ENCODE measurements at regions not wholly inside any gene's neighbourhood (a gene's known extent, or its start where the extent isn't known, plus 50 kb on each side); places are given as distances from the start of the nearest gene placed in this dataset.

DNA sequence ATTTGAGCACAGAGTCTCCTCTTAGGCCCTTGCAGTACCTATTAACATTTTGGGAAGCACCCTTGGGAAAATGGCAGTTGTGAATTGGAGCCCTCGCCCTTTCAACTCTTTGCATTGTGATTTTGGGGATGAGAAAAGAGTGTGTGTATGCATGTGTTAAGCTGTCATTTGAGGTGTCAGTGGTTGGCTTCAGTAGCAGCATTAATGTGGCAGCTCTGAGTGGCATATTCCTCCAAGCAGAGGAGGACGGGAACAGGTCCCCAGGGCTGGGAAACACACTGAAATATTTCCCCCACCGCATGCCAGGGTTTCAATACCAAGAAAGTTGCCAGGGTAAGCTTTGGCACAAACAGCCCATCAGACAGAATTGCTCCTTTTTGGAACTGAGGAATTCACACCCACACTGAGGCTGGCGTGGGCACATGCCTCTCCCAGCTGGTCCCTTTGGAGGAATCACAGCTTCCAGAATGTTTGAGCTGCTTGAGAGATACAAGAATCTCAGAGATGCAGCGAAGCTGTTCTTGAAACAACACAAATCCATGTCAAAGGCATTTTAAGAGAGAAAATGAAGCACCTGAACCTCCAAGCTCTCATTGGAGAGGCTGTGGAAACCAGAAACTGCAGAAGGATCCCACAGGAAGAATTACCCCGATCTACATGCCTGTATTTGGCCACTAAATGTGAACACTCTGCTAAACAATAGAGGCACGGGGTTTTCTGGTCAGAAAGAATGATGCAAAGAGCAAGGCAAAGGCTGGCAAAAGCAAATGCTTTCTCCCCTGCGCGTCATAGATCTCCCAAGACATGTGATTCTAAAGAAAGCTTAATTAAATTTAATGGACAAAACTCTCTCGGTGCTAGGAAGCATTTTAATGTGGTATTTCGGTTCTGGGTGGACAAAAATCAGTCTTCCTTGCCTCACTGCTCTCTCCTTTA lies 67.2 kb upstream of the RCN1 start:
- no peak overlapping the region for H3K9ac ChIP-seq (ENCODE audit: low read length)
- no peak overlapping the region for H3K4me3 ChIP-seq (ENCODE audit: low read length)
- no peaks in the 10 kb centered on the region for H3K4me1 ChIP-seq (ENCODE audit: control insufficient read depth, low read depth, low read length)
- no peaks in the 10 kb centered on the region for H3K36me3 ChIP-seq (ENCODE audit: control insufficient read depth, low read depth, low read length)
- H3K27me3 ChIP-seq (ENCODE audit: control insufficient read depth, insufficient read depth, low read length): no peaks in the 10 kb centered on the region
- H3K9me3 ChIP-seq (ENCODE audit: control insufficient read depth, low read depth, low read length): no peaks in the 10 kb centered on the region
- no peak overlapping the region for H3K27ac ChIP-seq (ENCODE audit: low read length)

DNA sequence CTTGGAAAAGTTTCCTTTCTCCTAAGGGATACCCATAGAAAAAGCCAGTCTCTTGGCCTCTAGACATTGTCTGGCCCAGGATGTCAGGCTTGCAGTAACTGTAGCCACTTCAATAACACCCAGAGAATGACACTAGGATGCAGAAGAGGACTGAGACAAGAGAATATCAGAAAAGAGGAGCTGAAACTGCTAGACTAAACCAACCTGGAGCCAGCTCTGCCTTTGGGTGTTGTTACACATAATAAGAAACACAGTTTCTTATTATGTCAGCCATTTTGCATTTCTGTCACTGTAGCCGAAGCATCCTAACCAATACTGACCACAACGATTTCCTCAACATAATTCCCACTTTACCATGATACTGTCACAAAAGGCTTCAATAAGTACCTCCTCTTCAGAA lies 72.2 kb upstream of the RCN1 start:
- Histone ChIP-seq H3K27ac (ENCODE audit: low read length) (no peak overlapping the region), H3K4me3 (ENCODE audit: low read length) (no peak overlapping the region), H3K9ac (ENCODE audit: low read length) (no peak overlapping the region), H3K9me3 (ENCODE audit: control insufficient read depth, low read depth, low read length) (no peaks in the 10 kb centered on the region), H3K36me3 (ENCODE audit: control insufficient read depth, low read depth, low read length) (no peaks in the 10 kb centered on the region), H3K4me1 (ENCODE audit: control insufficient read depth, low read depth, low read length) (no peaks in the 10 kb centered on the region), H3K27me3 (ENCODE audit: control insufficient read depth, insufficient read depth, low read length) (no peaks in the 10 kb centered on the region)

DNA sequence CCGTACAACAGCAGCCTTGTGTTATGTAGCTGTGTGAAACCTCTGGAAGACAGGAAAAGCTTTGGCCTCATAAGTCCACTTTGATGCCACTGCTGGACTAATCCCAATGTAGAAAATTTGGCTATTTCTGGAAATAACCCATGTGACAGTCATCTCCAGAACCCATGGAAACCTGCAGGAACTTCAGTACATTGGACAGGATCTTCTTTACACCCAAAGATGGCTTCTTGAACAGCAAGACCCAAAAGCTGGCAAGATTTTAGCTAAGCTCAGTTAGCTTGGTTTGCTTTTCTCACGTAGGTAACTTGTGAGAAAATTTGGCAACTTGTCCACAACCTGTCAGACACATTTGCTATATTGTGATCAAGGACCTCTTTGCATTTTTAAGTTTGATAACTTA lies 74.8 kb upstream of the RCN1 start:
- H3K4me1 ChIP-seq (ENCODE audit: control insufficient read depth, low read depth, low read length): no peaks in the 10 kb centered on the region
- no peaks in the 10 kb centered on the region for H3K36me3 ChIP-seq (ENCODE audit: control insufficient read depth, low read depth, low read length)
- H3K9me3 ChIP-seq (ENCODE audit: control insufficient read depth, low read depth, low read length): no peaks in the 10 kb centered on the region
- no peak overlapping the region for H3K4me3 ChIP-seq (ENCODE audit: low read length)
- no peak overlapping the region for H3K27ac ChIP-seq (ENCODE audit: low read length)
- no peaks in the 10 kb centered on the region for H3K27me3 ChIP-seq (ENCODE audit: control insufficient read depth, insufficient read depth, low read length)
- no peak overlapping the region for H3K9ac ChIP-seq (ENCODE audit: low read length)

- Histone ChIP-seq H3K9me3 (ENCODE audit: control insufficient read depth, low read depth, low read length) (no peaks in the 10 kb centered on the region), H3K36me3 (ENCODE audit: control insufficient read depth, low read depth, low read length) (no peaks in the 10 kb centered on the region), H3K4me1 (ENCODE audit: control insufficient read depth, low read depth, low read length) (no peaks in the 10 kb centered on the region), H3K4me3 (ENCODE audit: low read length) (no peak overlapping the region), H3K27ac (ENCODE audit: low read length) (no peak overlapping the region), H3K9ac (ENCODE audit: low read length) (no peak overlapping the region), H3K27me3 (ENCODE audit: control insufficient read depth, insufficient read depth, low read length) (no peaks in the 10 kb centered on the region)
Observed at GRCh38 chr11:32015427-32015826, 75.4 kb upstream of the RCN1 start.

- H3K27ac ChIP-seq (ENCODE audit: low read length): no peak overlapping the region
- no peak overlapping the region for H3K4me3 ChIP-seq (ENCODE audit: low read length)
- H3K36me3 ChIP-seq (ENCODE audit: control insufficient read depth, low read depth, low read length): no peaks in the 10 kb centered on the region
- peaks cover 4% of the 10 kb centered on the region for H3K4me1 ChIP-seq (ENCODE audit: control insufficient read depth, low read depth, low read length)
- H3K27me3 ChIP-seq (ENCODE audit: control insufficient read depth, insufficient read depth, low read length): no peaks in the 10 kb centered on the region
- no peak overlapping the region for H3K9ac ChIP-seq (ENCODE audit: low read length)
- no peaks in the 10 kb centered on the region for H3K9me3 ChIP-seq (ENCODE audit: control insufficient read depth, low read depth, low read length)
Observed at GRCh38 chr11:32013603-32014002, 77.3 kb upstream of the RCN1 start.

DNA sequence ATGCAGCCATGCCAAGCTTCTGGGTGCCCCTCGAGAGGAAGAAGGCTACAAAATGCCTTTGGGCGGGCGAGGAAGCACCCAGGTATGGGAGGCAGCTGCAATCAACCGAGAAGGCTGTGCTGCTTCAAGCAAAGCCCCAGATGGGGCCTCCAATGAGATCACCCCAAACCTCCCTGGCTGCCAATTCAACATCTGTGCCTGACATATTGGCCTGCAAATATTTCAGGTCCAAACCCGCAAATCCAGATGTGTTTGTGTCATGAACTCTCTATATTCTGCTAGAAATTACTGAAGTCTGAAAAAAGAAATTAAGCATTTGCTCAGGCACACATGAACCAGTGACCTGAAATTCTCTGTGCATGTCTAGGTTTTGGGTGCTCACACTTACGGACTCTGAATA lies 78.8 kb upstream of the RCN1 start:
- Histone ChIP-seq H3K4me3 (ENCODE audit: low read length) (no peak overlapping the region), H3K27ac (ENCODE audit: low read length) (no peak overlapping the region), H3K27me3 (ENCODE audit: control insufficient read depth, insufficient read depth, low read length) (no peaks in the 10 kb centered on the region), H3K9ac (ENCODE audit: low read length) (no peak overlapping the region), H3K4me1 (ENCODE audit: control insufficient read depth, low read depth, low read length) (peaks cover 4% of the 10 kb centered on the region), H3K36me3 (ENCODE audit: control insufficient read depth, low read depth, low read length) (no peaks in the 10 kb centered on the region), H3K9me3 (ENCODE audit: control insufficient read depth, low read depth, low read length) (no peaks in the 10 kb centered on the region)

DNA sequence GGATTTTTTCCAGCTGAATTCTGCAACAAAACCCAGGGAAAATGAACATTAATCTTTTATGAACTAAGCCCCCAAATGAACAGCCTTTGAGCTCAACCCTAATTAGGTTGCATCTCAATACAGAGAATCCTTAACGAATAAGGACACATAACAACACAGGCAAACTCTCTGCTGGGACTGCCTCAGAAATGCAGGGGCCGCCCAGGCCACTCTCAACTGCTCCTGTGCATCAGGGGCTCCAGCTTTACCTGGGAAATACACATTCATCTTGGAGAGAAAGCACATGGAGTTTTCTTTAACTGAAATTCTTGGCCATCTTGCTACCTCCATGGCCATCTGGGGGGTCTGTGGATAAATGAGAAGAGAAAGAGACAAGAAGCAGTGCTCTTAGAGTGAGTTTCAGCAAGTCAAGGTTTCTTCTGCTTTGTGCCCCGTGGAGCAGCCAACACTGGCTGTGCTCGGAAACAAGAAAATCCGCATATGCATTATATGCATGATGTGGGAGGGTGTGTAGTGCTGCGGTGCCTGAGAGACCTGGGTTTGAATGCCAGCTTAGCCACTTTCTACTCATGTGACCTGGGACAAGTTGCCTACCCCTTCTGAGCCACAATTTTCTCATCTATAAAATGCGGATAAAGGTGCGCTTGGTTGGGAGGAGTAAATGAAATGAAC lies 81.9 kb upstream of the RCN1 start:
- H3K4me1 ChIP-seq (ENCODE audit: control insufficient read depth, low read depth, low read length): peaks cover 4% of the 10 kb centered on the region
- no peak overlapping the region for H3K4me3 ChIP-seq (ENCODE audit: low read length)
- H3K27me3 ChIP-seq (ENCODE audit: control insufficient read depth, insufficient read depth, low read length): no peaks in the 10 kb centered on the region
- H3K9me3 ChIP-seq (ENCODE audit: control insufficient read depth, low read depth, low read length): no peaks in the 10 kb centered on the region
- H3K27ac ChIP-seq (ENCODE audit: low read length): no peak overlapping the region
- H3K9ac ChIP-seq (ENCODE audit: low read length): no peak overlapping the region
- no peaks in the 10 kb centered on the region for H3K36me3 ChIP-seq (ENCODE audit: control insufficient read depth, low read depth, low read length)

DNA sequence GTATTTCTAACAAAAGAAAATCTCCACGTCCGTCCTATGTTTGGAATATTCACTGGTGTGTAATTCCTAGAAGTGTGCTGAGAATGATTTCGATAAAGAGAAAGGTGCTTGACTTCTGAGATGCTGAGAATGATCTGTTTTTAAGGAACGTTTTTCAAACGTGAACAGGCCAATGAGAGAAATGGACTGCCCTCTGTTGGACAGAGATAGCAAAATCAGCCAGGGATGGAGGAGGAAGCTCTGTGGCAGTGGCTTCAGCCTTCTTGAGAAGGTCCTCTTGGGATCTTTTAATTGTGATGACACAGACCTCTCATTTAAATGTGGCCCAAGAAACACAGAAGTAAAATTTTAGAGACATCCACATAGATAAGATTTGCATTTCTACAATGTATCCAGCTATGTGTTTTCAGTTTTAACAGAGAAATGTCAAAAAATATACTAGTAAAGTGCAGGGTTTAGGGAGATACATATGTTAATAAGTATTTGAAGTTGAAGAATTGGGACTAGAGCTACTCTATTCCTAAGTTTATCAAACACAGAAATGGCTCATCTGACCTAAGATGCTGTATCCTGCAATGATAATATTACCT lies 84.0 kb upstream of the RCN1 start:
- Histone ChIP-seq H3K27me3 (ENCODE audit: control insufficient read depth, insufficient read depth, low read length) (no peaks in the 10 kb centered on the region), H3K9ac (ENCODE audit: low read length) (no peak overlapping the region), H3K4me1 (ENCODE audit: control insufficient read depth, low read depth, low read length) (peaks cover 4% of the 10 kb centered on the region), H3K36me3 (ENCODE audit: control insufficient read depth, low read depth, low read length) (no peaks in the 10 kb centered on the region), H3K9me3 (ENCODE audit: control insufficient read depth, low read depth, low read length) (no peaks in the 10 kb centered on the region), H3K4me3 (ENCODE audit: low read length) (no peak overlapping the region), H3K27ac (ENCODE audit: low read length) (no peak overlapping the region)

GRCh38 chr11:32005786-32006416 lies 85.0 kb upstream of the RCN1 start:
- Histone ChIP-seq H3K4me1 (ENCODE audit: control insufficient read depth, low read depth, low read length) (peaks cover 4% of the 10 kb centered on the region), H3K36me3 (ENCODE audit: control insufficient read depth, low read depth, low read length) (no peaks in the 10 kb centered on the region), H3K4me3 (ENCODE audit: low read length) (no peak overlapping the region), H3K27me3 (ENCODE audit: control insufficient read depth, insufficient read depth, low read length) (no peaks in the 10 kb centered on the region), H3K9me3 (ENCODE audit: control insufficient read depth, low read depth, low read length) (no peaks in the 10 kb centered on the region), H3K27ac (ENCODE audit: low read length) (no peak overlapping the region), H3K9ac (ENCODE audit: low read length) (no peak overlapping the region)

DNA sequence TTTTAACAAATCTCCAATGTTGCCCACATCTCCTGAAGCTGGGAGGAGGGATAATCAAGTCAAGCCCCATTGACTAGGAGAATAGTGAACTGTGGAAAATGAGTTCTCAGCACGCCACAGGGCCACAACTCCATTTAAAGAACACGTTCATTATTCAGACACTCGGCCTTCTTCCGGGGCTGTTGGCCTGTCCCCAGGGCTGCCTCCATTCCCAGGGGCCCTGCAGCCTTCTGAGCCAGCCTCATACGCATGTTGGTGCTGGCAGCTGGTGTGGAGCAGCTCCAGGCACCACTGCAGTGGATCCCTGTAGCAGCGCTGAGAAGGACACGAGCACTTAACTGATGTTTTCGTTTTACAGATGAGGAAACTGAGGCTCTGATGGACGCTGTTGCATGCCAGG lies 87.5 kb upstream of the RCN1 start:
- no peaks in the 10 kb centered on the region for H3K4me1 ChIP-seq (ENCODE audit: control insufficient read depth, low read depth, low read length)
- no peaks in the 10 kb centered on the region for H3K9me3 ChIP-seq (ENCODE audit: control insufficient read depth, low read depth, low read length)
- no peak overlapping the region for H3K27ac ChIP-seq (ENCODE audit: low read length)
- H3K4me3 ChIP-seq (ENCODE audit: low read length): no peak overlapping the region
- no peak overlapping the region for H3K9ac ChIP-seq (ENCODE audit: low read length)
- H3K36me3 ChIP-seq (ENCODE audit: control insufficient read depth, low read depth, low read length): no peaks in the 10 kb centered on the region
- H3K27me3 ChIP-seq (ENCODE audit: control insufficient read depth, insufficient read depth, low read length): no peaks in the 10 kb centered on the region

DNA sequence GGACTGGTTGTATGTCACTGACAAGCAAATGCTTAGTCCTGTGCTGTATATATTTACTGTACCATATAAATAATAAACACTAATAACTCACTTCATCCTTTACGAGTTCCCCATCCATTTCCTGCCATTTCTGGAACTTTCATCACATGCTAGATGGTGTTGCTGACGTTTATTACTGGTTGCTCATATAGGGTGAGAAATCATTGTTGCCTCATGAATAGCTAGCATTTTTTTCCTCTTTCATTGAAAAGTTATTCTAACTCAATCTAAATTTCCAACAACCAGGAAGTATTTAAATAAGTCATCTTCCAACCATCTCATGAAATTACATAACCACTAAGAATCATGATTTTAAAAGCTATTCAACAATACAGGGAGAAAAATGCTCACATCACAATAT lies 88.6 kb upstream of the RCN1 start:
- Histone ChIP-seq H3K9me3 (ENCODE audit: control insufficient read depth, low read depth, low read length) (no peaks in the 10 kb centered on the region), H3K27ac (ENCODE audit: low read length) (no peak overlapping the region), H3K4me1 (ENCODE audit: control insufficient read depth, low read depth, low read length) (no peaks in the 10 kb centered on the region), H3K9ac (ENCODE audit: low read length) (no peak overlapping the region), H3K4me3 (ENCODE audit: low read length) (no peak overlapping the region), H3K27me3 (ENCODE audit: control insufficient read depth, insufficient read depth, low read length) (no peaks in the 10 kb centered on the region), H3K36me3 (ENCODE audit: control insufficient read depth, low read depth, low read length) (no peaks in the 10 kb centered on the region)

Data from iPS-18a (cell line).